ENCODE measurements at regions not wholly inside any gene's neighbourhood (a gene's known extent, or its start where the extent isn't known, plus 50 kb on each side); places are given as distances from the start of the nearest gene placed in this dataset.

- TF ChIP-seq SPEN (CRISPR knock-in tag; IDR thresholded peaks at IDR 0.05; ENCODE audit: low read depth): no peak
- no peak for TF ChIP-seq MLLT10 (CRISPR knock-in tag; IDR thresholded peaks at IDR 0.05)
- TF ChIP-seq ZNF44 (CRISPR knock-in tag; IDR thresholded peaks at IDR 0.05): no peak
- no peak for TF ChIP-seq ISX (CRISPR knock-in tag; conservative IDR thresholded peaks at IDR 0.05)
- no peak for TF ChIP-seq TAF1 (CRISPR knock-in tag; IDR thresholded peaks at IDR 0.05)
- no peak for TF ChIP-seq BRCA1 (CRISPR knock-in tag; IDR thresholded peaks at IDR 0.05)
Measured at GRCh38 chr2:204081487-204082425, 145.2 kb downstream of the ICOS start (continued).

GRCh38 chr2:204086167-204086566 lies 149.6 kb downstream of the ICOS start:
- peaks cover 0 to 13% of the 10 kb centered on the region in 2 experiments; a peak in 3 of 5 replicates for H3K27me3 ChIP-seq (ENCODE audit: control insufficient read depth in 1 of 2, insufficient read depth in 2 of 2, low read length in 2 of 2)
- H3K4me2 ChIP-seq (ENCODE audit: low read depth, low read length): no peak overlapping the region
- no peak for DNase-seq (ENCODE audit: low spot score)
- no peaks in the 10 kb centered on the region for H3K79me2 ChIP-seq (ENCODE audit: insufficient read depth, low read length)
- no peak overlapping the region for H2AFZ ChIP-seq (ENCODE audit: low read length)
- FAIRE-seq: no peak
- no peaks in the 10 kb centered on the region for H3K4me1 ChIP-seq (ENCODE audit: insufficient read depth, low read length)
- WGBS (ENCODE audit: low lambda C conversion rate): 0% methylated on average over 1 of the region's 1 CpG
- ATAC-seq: no peak
- H3K27ac ChIP-seq (ENCODE audit: extremely low read length, insufficient read depth, low read length): no peak overlapping the region
- H3K4me3 ChIP-seq (replicated peaks in 1 of 3; ENCODE audit: insufficient read depth in 1 of 3, low read depth in 2 of 3, low read length in 3 of 3): no peak overlapping the region
- intact Hi-C loops (cut with micrococcal nuclease; ENCODE audit: unreplicated experiment) (no loop called here), in situ Hi-C loops (cut with HindIII; ENCODE audit: extremely low pct_ligation_motif_present, low pct_unique_long_range_greater_than_20kb) (no loop called here)
- no TSS peak for BruUV-seq (replicated peaks)
- ChIA-PET POLR2A (no interaction called here), CTCF (ENCODE audit: low intra/inter-chr PET ratio, low total read pairs) (no interaction called here)
- no peaks in the 10 kb centered on the region for H4K20me1 ChIP-seq (ENCODE audit: insufficient read depth, low read length)
- no peak overlapping the region for H3K9ac ChIP-seq (ENCODE audit: insufficient read depth, low read depth, low read length)
- no peaks in the 10 kb centered on the region for H3K36me3 ChIP-seq (replicated peaks in 1 of 2; ENCODE audit: control insufficient read depth in 1 of 2, insufficient read depth in 2 of 2, low read length in 2 of 2)
- no peaks in the 10 kb centered on the region for H3K9me3 ChIP-seq (ENCODE audit: low read length)
- no peak for TF ChIP-seq ZSCAN12 (CRISPR knock-in tag; IDR thresholded peaks at IDR 0.05)
- no peak for TF ChIP-seq SETDB1 (CRISPR knock-in tag; IDR thresholded peaks at IDR 0.05; ENCODE audit: borderline replicate concordance)
- no peak for TF ChIP-seq HMGXB4 (CRISPR knock-in tag; IDR thresholded peaks at IDR 0.05; ENCODE audit: borderline replicate concordance in 1 of 2, low read depth in 1 of 2)
- no peak for TF ChIP-seq PBX2 (CRISPR knock-in tag; IDR thresholded peaks at IDR 0.05)
- TF ChIP-seq ZNF234 (CRISPR knock-in tag; conservative IDR thresholded peaks at IDR 0.05): no peak
- TF ChIP-seq PHF21A (CRISPR knock-in tag; IDR thresholded peaks at IDR 0.05): no peak
- no peak for TF ChIP-seq ZNF605 (CRISPR knock-in tag; IDR thresholded peaks at IDR 0.05)
- no peak for TF ChIP-seq CSRNP1 (CRISPR knock-in tag; IDR thresholded peaks at IDR 0.05)
- no peak for TF ChIP-seq ZNF549 (CRISPR knock-in tag; IDR thresholded peaks at IDR 0.05)
- no peak for TF ChIP-seq GZF1 (CRISPR knock-in tag; IDR thresholded peaks at IDR 0.05)
- TF ChIP-seq GABPA (IDR thresholded peaks at IDR 0.05; ENCODE audit: low read depth, low read length): no peak
- TF ChIP-seq GABPA (CRISPR knock-in tag; IDR thresholded peaks at IDR 0.05; ENCODE audit: low read depth): no peak
- no peak for TF ChIP-seq ELK4 (CRISPR knock-in tag; IDR thresholded peaks at IDR 0.05; ENCODE audit: borderline replicate concordance)
